HEK293 (cell line): ENCODE measurements at regions not wholly inside any gene's neighbourhood (a gene's known extent, or its start where the extent isn't known, plus 50 kb on each side); places are given as distances from the start of the nearest gene placed in this dataset.
A peak's percentile ranks its signal among the peaks of the same experiment; 100 is the strongest.

Source experiments
- BCL11B ChIP-seq: fragments of 450-650 bp; formaldehyde crosslinking; IDR thresholded peaks from 2 replicates; pipeline ENCODE4 v1.5.1; 2016; ENCODE audit warnings: low read depth, missing biosample characterization, missing genetic modification characterization
- GLIS1 ChIP-seq: fragments of 450-650 bp; formaldehyde crosslinking; IDR thresholded peaks from 2 replicates; pipeline ENCODE4 v1.5.1; 2016; ENCODE audit warnings: missing biosample characterization, missing genetic modification characterization
- HOXC10 ChIP-seq: sonication (generic); formaldehyde crosslinking; IDR thresholded peaks from 2 replicates; pipeline ENCODE4 v1.8.1; 2023; ENCODE audit warnings: mild to moderate bottlenecking, missing genetic modification reagents
- IKZF3 ChIP-seq: fragments of 450-650 bp; IDR thresholded peaks from 2 replicates; pipeline ENCODE4 v1.5.0; 2018; ENCODE audit warnings: missing biosample characterization, mild to moderate bottlenecking, missing genetic modification characterization, moderate library complexity
- KLF1 ChIP-seq: fragments of 450-650 bp; formaldehyde crosslinking; IDR thresholded peaks from 2 replicates; pipeline ENCODE4 v1.5.1; 2016; ENCODE audit warnings: missing biosample characterization, missing genetic modification characterization
- KLF10 ChIP-seq: fragments of 450-650 bp; IDR thresholded peaks from 2 replicates; pipeline ENCODE4 v1.5.1; 2018; ENCODE audit warnings: missing biosample characterization, mild to moderate bottlenecking, missing genetic modification characterization
- PRDM10 ChIP-seq: fragments of 450-650 bp; formaldehyde crosslinking; IDR thresholded peaks from 2 replicates; pipeline ENCODE4 v1.5.1; 2016; ENCODE audit warnings: missing biosample characterization, missing genetic modification characterization
- REPIN1 ChIP-seq: fragments of 450-650 bp; formaldehyde crosslinking; IDR thresholded peaks from 2 replicates; pipeline ENCODE4 v1.5.1; 2017; ENCODE audit warnings: missing biosample characterization, missing genetic modification characterization, low read depth
- ZNF138 ChIP-seq: fragments of 450-650 bp; formaldehyde crosslinking; IDR thresholded peaks from 2 replicates; pipeline ENCODE4 v1.5.1; 2016; ENCODE audit warnings: missing biosample characterization, missing genetic modification characterization, borderline replicate concordance
- ZNF184 ChIP-seq: fragments of 450-650 bp; IDR thresholded peaks from 2 replicates; pipeline ENCODE4 v1.5.1; 2018; ENCODE audit warnings: missing biosample characterization, mild to moderate bottlenecking, missing genetic modification characterization
- ZNF2 ChIP-seq: fragments of 450-650 bp; formaldehyde crosslinking; IDR thresholded peaks from 2 replicates; pipeline ENCODE4 v1.5.1; 2016; ENCODE audit warnings: missing biosample characterization, missing genetic modification characterization
- ZNF211 ChIP-seq: fragments of 450-650 bp; formaldehyde crosslinking; IDR thresholded peaks from 2 replicates; pipeline ENCODE4 v1.5.1; 2016; ENCODE audit warnings: low read depth, missing biosample characterization, missing genetic modification characterization
- ZNF280D ChIP-seq: fragments of 450-650 bp; formaldehyde crosslinking; IDR thresholded peaks from 2 replicates; pipeline ENCODE4 v1.5.1; 2016; ENCODE audit warnings: missing biosample characterization, missing genetic modification characterization
- ZNF398 ChIP-seq: fragments of 450-650 bp; formaldehyde crosslinking; IDR thresholded peaks from 2 replicates; pipeline ENCODE4 v1.5.1; 2017; ENCODE audit warnings: missing biosample characterization, missing genetic modification characterization
- ZNF518A ChIP-seq: fragments of 450-650 bp; formaldehyde crosslinking; conservative IDR thresholded peaks from 2 replicates; pipeline ENCODE4 v1.5.1; 2016; ENCODE audit warnings: low read depth, missing biosample characterization, missing genetic modification characterization
- ZNF571 ChIP-seq: fragments of 450-650 bp; formaldehyde crosslinking; IDR thresholded peaks from 2 replicates; pipeline ENCODE4 v1.5.0; 2017; ENCODE audit warnings: missing biosample characterization, missing genetic modification characterization
- ZNF837 ChIP-seq: fragments of 450-650 bp; formaldehyde crosslinking; IDR thresholded peaks from 2 replicates; pipeline ENCODE4 v1.5.1; 2016; ENCODE audit warnings: missing biosample characterization, missing genetic modification characterization
- TF ChIP-seq, protein P1 (sequence below): fragments of 450-650 bp; formaldehyde crosslinking; IDR thresholded peaks from 2 replicates; pipeline ENCODE4 v1.5.1; 2017; ENCODE audit warnings: missing biosample characterization, missing genetic modification characterization
- TF ChIP-seq, protein P2 (sequence below): fragments of 450-650 bp; formaldehyde crosslinking; IDR thresholded peaks from 2 replicates; pipeline ENCODE4 v1.5.1; 2016; ENCODE audit warnings: missing biosample characterization, missing genetic modification characterization

DNA sequence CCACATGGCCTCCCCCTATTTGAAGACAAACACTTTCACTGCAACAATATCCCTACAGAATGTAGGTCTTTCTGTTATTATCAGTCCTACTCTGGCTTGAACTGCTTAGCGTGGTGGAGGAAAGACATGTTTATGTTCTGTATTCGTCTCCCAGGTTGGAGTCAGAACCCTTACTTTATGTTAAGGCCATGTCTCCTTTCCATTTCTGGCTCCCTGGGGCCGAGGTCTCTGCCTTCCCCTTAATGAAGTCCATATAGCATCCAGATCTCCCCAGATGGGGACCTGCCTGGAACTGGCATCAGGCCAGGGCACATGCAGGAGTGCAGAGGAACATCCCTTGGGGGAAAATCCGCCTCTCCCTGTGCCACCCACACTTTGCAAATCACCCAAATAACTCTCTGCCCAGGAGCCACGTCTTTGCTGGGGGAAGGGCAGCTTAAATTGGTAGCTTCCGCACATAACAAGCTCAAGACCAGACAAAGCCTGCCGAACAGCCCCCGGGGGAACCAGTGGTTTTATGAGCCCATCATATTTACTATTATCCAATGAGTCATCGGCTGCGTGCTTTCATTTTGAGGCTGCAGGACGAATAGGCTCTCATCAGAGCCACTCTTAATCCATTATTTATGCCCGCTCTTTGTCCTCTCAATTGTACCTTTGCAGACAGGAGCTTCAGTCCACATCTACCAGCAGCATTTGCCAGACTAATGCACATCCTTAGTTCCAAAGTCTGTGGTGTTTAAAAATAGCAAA lies 237.0 kb downstream of the UACA start (continued):
- TF ChIP-seq ZNF211: no peak
- no peak for TF ChIP-seq ZNF280D (tag by site-specific recombination)
- TF ChIP-seq, protein P1, sequence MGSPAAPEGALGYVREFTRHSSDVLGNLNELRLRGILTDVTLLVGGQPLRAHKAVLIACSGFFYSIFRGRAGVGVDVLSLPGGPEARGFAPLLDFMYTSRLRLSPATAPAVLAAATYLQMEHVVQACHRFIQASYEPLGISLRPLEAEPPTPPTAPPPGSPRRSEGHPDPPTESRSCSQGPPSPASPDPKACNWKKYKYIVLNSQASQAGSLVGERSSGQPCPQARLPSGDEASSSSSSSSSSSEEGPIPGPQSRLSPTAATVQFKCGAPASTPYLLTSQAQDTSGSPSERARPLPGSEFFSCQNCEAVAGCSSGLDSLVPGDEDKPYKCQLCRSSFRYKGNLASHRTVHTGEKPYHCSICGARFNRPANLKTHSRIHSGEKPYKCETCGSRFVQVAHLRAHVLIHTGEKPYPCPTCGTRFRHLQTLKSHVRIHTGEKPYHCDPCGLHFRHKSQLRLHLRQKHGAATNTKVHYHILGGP (tag by site-specific recombination): no peak
- TF ChIP-seq, protein P2, sequence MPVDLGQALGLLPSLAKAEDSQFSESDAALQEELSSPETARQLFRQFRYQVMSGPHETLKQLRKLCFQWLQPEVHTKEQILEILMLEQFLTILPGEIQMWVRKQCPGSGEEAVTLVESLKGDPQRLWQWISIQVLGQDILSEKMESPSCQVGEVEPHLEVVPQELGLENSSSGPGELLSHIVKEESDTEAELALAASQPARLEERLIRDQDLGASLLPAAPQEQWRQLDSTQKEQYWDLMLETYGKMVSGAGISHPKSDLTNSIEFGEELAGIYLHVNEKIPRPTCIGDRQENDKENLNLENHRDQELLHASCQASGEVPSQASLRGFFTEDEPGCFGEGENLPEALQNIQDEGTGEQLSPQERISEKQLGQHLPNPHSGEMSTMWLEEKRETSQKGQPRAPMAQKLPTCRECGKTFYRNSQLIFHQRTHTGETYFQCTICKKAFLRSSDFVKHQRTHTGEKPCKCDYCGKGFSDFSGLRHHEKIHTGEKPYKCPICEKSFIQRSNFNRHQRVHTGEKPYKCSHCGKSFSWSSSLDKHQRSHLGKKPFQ: peak; percentile 83
- no peak for TF ChIP-seq HOXC10 (CRISPR knock-in tag)
- TF ChIP-seq REPIN1 (tag by site-specific recombination): peak; percentile 36; the same call in 1 of the 2 replicates
- TF ChIP-seq ZNF571 (tag by site-specific recombination): no peak
- TF ChIP-seq ZNF184 (tag by site-specific recombination): peak; percentile 85
- peak; percentile 82 for TF ChIP-seq IKZF3 (tag by site-specific recombination)
- no peak for TF ChIP-seq ZNF837 (tag by site-specific recombination)
- TF ChIP-seq ZNF398: peak; percentile 83
- peak; percentile 79 for TF ChIP-seq KLF10
- TF ChIP-seq GLIS1: peak; percentile 98
- peak; percentile 96 for TF ChIP-seq PRDM10 (tag by site-specific recombination)
- no peak; the same call in 1 of the 2 replicates for TF ChIP-seq KLF1 (tag by site-specific recombination)
- peak; percentile 67; the same call in 1 of the 2 replicates for TF ChIP-seq ZNF2 (tag by site-specific recombination)
- no peak for TF ChIP-seq ZNF138 (tag by site-specific recombination)
- TF ChIP-seq BCL11B (tag by site-specific recombination): no peak
- TF ChIP-seq ZNF518A (tag by site-specific recombination): peak; percentile 68
